ENCODE measurements at regions not wholly inside any gene's neighbourhood (a gene's known extent, or its start where the extent isn't known, plus 50 kb on each side); places are given as distances from the start of the nearest gene placed in this dataset.

- DNase-seq (ENCODE audit: extremely low spot score): no peak
- CTCF ChIA-PET: interaction anchor here (1.5 kb wide), 1 partner anchor 18 kb away, joined by 5 read pairs; no protein-coding TSS in a partner anchor
- POLR2A ChIA-PET: no interaction called here
- no peak for TF ChIP-seq CTCF (IDR thresholded peaks at IDR 0.05; ENCODE audit: control extremely low read depth, extremely low read depth, low read depth, missing control alignments)
These were observed 374.3 kb downstream of the NXPE2 start for GRCh38 chr11:115052601-115053000.

- DNase-seq (ENCODE audit: extremely low spot score): no peak
- ChIA-PET POLR2A (no interaction called here), CTCF (interaction anchor here (1.6 kb wide), 1 partner anchor 14 kb away, joined by 3 read pairs; no protein-coding TSS in a partner anchor)
These were observed 376.5 kb downstream of the NXPE2 start for GRCh38 chr11:115054570-115055538.

GRCh38 chr11:115056514-115056913, 378.2 kb downstream of the NXPE2 start:
- ChIA-PET POLR2A (no interaction called here), CTCF (no interaction called here)
- TF ChIP-seq CTCF (IDR thresholded peaks at IDR 0.05; ENCODE audit: control extremely low read depth, extremely low read depth, low read depth, missing control alignments): no peak
- no peak for DNase-seq (ENCODE audit: extremely low spot score)

More at GRCh38 chr11:115054570-115055538, 376.5 kb downstream of the NXPE2 start:
- no peak for TF ChIP-seq CTCF (IDR thresholded peaks at IDR 0.05; ENCODE audit: control extremely low read depth, extremely low read depth, low read depth, missing control alignments)

- DNase-seq (ENCODE audit: extremely low spot score): no peak
- ChIA-PET POLR2A (no interaction called here), CTCF (no interaction called here)
- TF ChIP-seq CTCF (IDR thresholded peaks at IDR 0.05; ENCODE audit: control extremely low read depth, extremely low read depth, low read depth, missing control alignments): no peak
These were observed 382.5 kb downstream of the NXPE2 start for GRCh38 chr11:115060840-115061239.

- CTCF ChIA-PET: interaction anchor here (1.3 to 1.6 kb wide), 2 partner anchors 10 to 12 kb away, joined by 4 read pairs; no protein-coding TSS in a partner anchor
These were observed 387.0 kb downstream of the NXPE2 start for GRCh38 chr11:115065314-115065713.

More at GRCh38 chr11:115065314-115065713, 387.0 kb downstream of the NXPE2 start:
- no peak for DNase-seq (ENCODE audit: extremely low spot score)
- POLR2A ChIA-PET: no interaction called here
- no peak for TF ChIP-seq CTCF (IDR thresholded peaks at IDR 0.05; ENCODE audit: control extremely low read depth, extremely low read depth, low read depth, missing control alignments)

Data from GM10248 (cell line).